ENCODE measurements at regions not wholly inside any gene's neighbourhood (a gene's known extent, or its start where the extent isn't known, plus 50 kb on each side); places are given as distances from the start of the nearest gene placed in this dataset.

- H4K20me1 ChIP-seq (ENCODE audit: control insufficient read depth, extremely low read depth, insufficient read depth, low read length) = no peaks in the 10 kb centered on the region
- no peaks in the 10 kb centered on the region for H3K79me2 ChIP-seq (ENCODE audit: control insufficient read depth, insufficient read depth, low read length)
- no peak overlapping the region for H3K27ac ChIP-seq (ENCODE audit: control insufficient read depth, insufficient read depth, low read length)
- no peak overlapping the region for H3K4me2 ChIP-seq (ENCODE audit: control insufficient read depth, extremely low read depth, insufficient read depth, low read depth, low read length)
- H3K4me1 ChIP-seq (ENCODE audit: control insufficient read depth, extremely low read depth, insufficient read depth, low read length) = peaks cover 15% of the 10 kb centered on the region
- no peak overlapping the region for H3K9ac ChIP-seq (ENCODE audit: control insufficient read depth, extremely low read depth, insufficient read depth, low read length)
- dilution Hi-C loops (cut with MboI; ENCODE audit: extremely low pct_ligation_motif_present, low sequenced_read_pairs) = no loop called here
- H3K4me3 ChIP-seq (ENCODE audit: control insufficient read depth in 2 of 3, extremely low read depth in 1 of 3, insufficient read depth in 2 of 3, low read depth in 1 of 3, low read length in 3 of 3) = no peak overlapping the region
- no peaks in the 10 kb centered on the region for H3K27me3 ChIP-seq (ENCODE audit: control insufficient read depth, extremely low read depth, insufficient read depth, low read length)
- no peak for DNase-seq (ENCODE audit: low read depth, low spot score)
- TF ChIP-seq EZH2 (IDR thresholded peaks at IDR 0.05; ENCODE audit: low read length) (no peak), CTCF (optimal IDR thresholded peaks at IDR 0.05 in 1 of 3, IDR thresholded peaks at IDR 0.05 in 1 of 3, conservative IDR thresholded peaks at IDR 0.05 in 1 of 3; ENCODE audit: extremely low read depth in 1 of 3, insufficient read depth in 2 of 3, low read length in 3 of 3) (no peak)
- no peaks in the 10 kb centered on the region for H3K9me3 ChIP-seq (ENCODE audit: control insufficient read depth, low read depth, low read length)
- no peak for FAIRE-seq
- no peaks in the 10 kb centered on the region for H3K36me3 ChIP-seq (ENCODE audit: control insufficient read depth in 2 of 2, extremely low read depth in 1 of 2, insufficient read depth in 2 of 2, low read length in 2 of 2)
- H2AFZ ChIP-seq (ENCODE audit: control insufficient read depth, low read length) = no peak overlapping the region
- no peaks in the 10 kb centered on the region for H3K9me1 ChIP-seq (ENCODE audit: control insufficient read depth, extremely low read depth, insufficient read depth, low read length)
Measured at GRCh38 chr10:3876350-3876962, 91.4 kb upstream of the KLF6 start.

DNA sequence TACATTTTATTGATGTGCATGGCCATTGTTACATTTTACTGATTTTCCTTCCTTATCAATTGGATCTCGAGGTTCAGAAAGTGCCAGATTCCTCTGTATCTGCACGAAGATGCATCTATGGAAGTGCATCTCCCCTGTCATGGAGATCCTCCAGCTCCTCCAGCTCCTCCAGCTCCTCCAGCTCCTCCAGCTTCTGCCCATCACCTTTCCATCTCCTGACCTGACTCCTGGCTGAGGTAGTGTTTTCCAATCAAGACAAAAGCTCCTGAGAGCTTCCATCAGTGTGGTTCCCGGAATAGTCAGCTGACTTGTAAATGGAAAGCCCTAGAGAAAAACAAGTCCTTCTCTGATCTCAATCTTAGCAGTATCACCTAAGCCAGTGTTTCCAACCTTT lies 90.8 kb upstream of the KLF6 start:
- no peak overlapping the region for H3K27ac ChIP-seq (ENCODE audit: control insufficient read depth, insufficient read depth, low read length)
- H3K9me1 ChIP-seq (ENCODE audit: control insufficient read depth, extremely low read depth, insufficient read depth, low read length) = no peaks in the 10 kb centered on the region
- TF ChIP-seq EZH2 (IDR thresholded peaks at IDR 0.05; ENCODE audit: low read length) (no peak), CTCF (optimal IDR thresholded peaks at IDR 0.05 in 1 of 3, IDR thresholded peaks at IDR 0.05 in 1 of 3, conservative IDR thresholded peaks at IDR 0.05 in 1 of 3; ENCODE audit: extremely low read depth in 1 of 3, insufficient read depth in 2 of 3, low read length in 3 of 3) (no peak)
- no peaks in the 10 kb centered on the region for H3K79me2 ChIP-seq (ENCODE audit: control insufficient read depth, insufficient read depth, low read length)
- dilution Hi-C loops (cut with MboI; ENCODE audit: extremely low pct_ligation_motif_present, low sequenced_read_pairs) = no loop called here
- no peak overlapping the region for H3K9ac ChIP-seq (ENCODE audit: control insufficient read depth, extremely low read depth, insufficient read depth, low read length)
- no peak overlapping the region for H3K4me3 ChIP-seq (ENCODE audit: control insufficient read depth in 2 of 3, extremely low read depth in 1 of 3, insufficient read depth in 2 of 3, low read depth in 1 of 3, low read length in 3 of 3)
- DNase-seq (ENCODE audit: low read depth, low spot score) = no peak
- FAIRE-seq = no peak
- no peaks in the 10 kb centered on the region for H4K20me1 ChIP-seq (ENCODE audit: control insufficient read depth, extremely low read depth, insufficient read depth, low read length)
- H3K4me1 ChIP-seq (ENCODE audit: control insufficient read depth, extremely low read depth, insufficient read depth, low read length) = peaks cover 15% of the 10 kb centered on the region
- H3K9me3 ChIP-seq (ENCODE audit: control insufficient read depth, low read depth, low read length) = no peaks in the 10 kb centered on the region
- H3K27me3 ChIP-seq (ENCODE audit: control insufficient read depth, extremely low read depth, insufficient read depth, low read length) = no peaks in the 10 kb centered on the region
- no peak overlapping the region for H2AFZ ChIP-seq (ENCODE audit: control insufficient read depth, low read length)
- no peak overlapping the region for H3K4me2 ChIP-seq (ENCODE audit: control insufficient read depth, extremely low read depth, insufficient read depth, low read depth, low read length)
- H3K36me3 ChIP-seq (ENCODE audit: control insufficient read depth in 2 of 2, extremely low read depth in 1 of 2, insufficient read depth in 2 of 2, low read length in 2 of 2) = no peaks in the 10 kb centered on the region

Measured in keratinocyte (primary cell).